ENCODE measurements at regions not wholly inside any gene's neighbourhood (a gene's known extent, or its start where the extent isn't known, plus 50 kb on each side); places are given as distances from the start of the nearest gene placed in this dataset.
"Not testable (repeated sequence)": the region's sequence is repeated elsewhere in the genome, so short reads cannot be mapped to it uniquely, and the experiment has no call there.

- Histone ChIP-seq H3K9ac (ENCODE audit: low read depth in 1 of 2, low read length in 2 of 2) (no peak overlapping the region), H3K4me3 (ENCODE audit: low read depth in 1 of 3, low read length in 3 of 3) (no peak overlapping the region), H3K9me3 (ENCODE audit: control insufficient read depth in 4 of 4, low read length in 3 of 4) (no peaks in the 10 kb centered on the region), H3K36me3 (ENCODE audit: control insufficient read depth in 4 of 4, insufficient read depth in 3 of 4, low read depth in 1 of 4, low read length in 3 of 4) (no peaks in the 10 kb centered on the region), H3K27me3 (ENCODE audit: control insufficient read depth in 4 of 4, insufficient read depth in 4 of 4, low read length in 3 of 4) (no peaks in the 10 kb centered on the region), H3K27ac (ENCODE audit: low read depth in 1 of 2, low read length in 2 of 2) (no peak overlapping the region), H3K4me1 (ENCODE audit: control insufficient read depth in 4 of 4, insufficient read depth in 4 of 4, low read length in 3 of 4) (no peaks in the 10 kb centered on the region)
- DNase-seq (ENCODE audit: low spot score), result no peak
- WGBS, result 90% methylated on average over 1 of the region's 1 CpG
- no peak for TF ChIP-seq TAF1 (conservative IDR thresholded peaks at IDR 0.05)
- TF ChIP-seq FOXA1 (IDR thresholded peaks at IDR 0.05), result no peak
- TF ChIP-seq HNF4G (IDR thresholded peaks at IDR 0.05), result no peak
- TF ChIP-seq ATF3 (IDR thresholded peaks at IDR 0.05), result no peak
- TF ChIP-seq CTCF (IDR thresholded peaks at IDR 0.05; ENCODE audit: low read depth, low read length, missing input control), result no peak
- TF ChIP-seq MAX (IDR thresholded peaks at IDR 0.05), result no peak
- TF ChIP-seq NR2F2 (IDR thresholded peaks at IDR 0.05), result no peak
- TF ChIP-seq HNF4A (conservative IDR thresholded peaks at IDR 0.05), result no peak
- TF ChIP-seq RXRA (IDR thresholded peaks at IDR 0.05), result no peak
- no peak for TF ChIP-seq JUND (IDR thresholded peaks at IDR 0.05)
- TF ChIP-seq SP1 (IDR thresholded peaks at IDR 0.05), result no peak
- no peak for TF ChIP-seq EGR1 (IDR thresholded peaks at IDR 0.05; ENCODE audit: low read depth in 2 of 2)
- TF ChIP-seq YY1 (IDR thresholded peaks at IDR 0.05), result no peak
- TF ChIP-seq RAD21 (IDR thresholded peaks at IDR 0.05), result no peak
Observed at GRCh38 chr14:44607701-44608100, 100.6 kb upstream of the FSCB start.

- TF ChIP-seq RXRA (IDR thresholded peaks at IDR 0.05) (no peak), GABPA (IDR thresholded peaks at IDR 0.05 in 1 of 2, conservative IDR thresholded peaks at IDR 0.05 in 1 of 2) (no peak), FOXA1 (IDR thresholded peaks at IDR 0.05) (no peak), HNF4G (IDR thresholded peaks at IDR 0.05) (no peak), FOXA2 (IDR thresholded peaks at IDR 0.05) (no peak), RAD21 (IDR thresholded peaks at IDR 0.05) (no peak), CTCF (IDR thresholded peaks at IDR 0.05; ENCODE audit: low read depth, low read length, missing input control) (no peak), YY1 (IDR thresholded peaks at IDR 0.05) (no peak), EGR1 (IDR thresholded peaks at IDR 0.05; ENCODE audit: low read depth in 2 of 2) (no peak), NR2F2 (IDR thresholded peaks at IDR 0.05) (no peak), REST (IDR thresholded peaks at IDR 0.05) (no peak), JUND (IDR thresholded peaks at IDR 0.05) (no peak)
- WGBS, result 67% methylated on average over 3 of the region's 3 CpGs
- no peaks in the 10 kb centered on the region for H3K9me3 ChIP-seq (ENCODE audit: control insufficient read depth in 4 of 4, low read length in 3 of 4)
- H3K27ac ChIP-seq (ENCODE audit: low read depth in 1 of 2, low read length in 2 of 2), result no peak overlapping the region
- H3K36me3 ChIP-seq (ENCODE audit: control insufficient read depth in 4 of 4, insufficient read depth in 3 of 4, low read depth in 1 of 4, low read length in 3 of 4), result no peaks in the 10 kb centered on the region
- no peak overlapping the region for H3K4me3 ChIP-seq (ENCODE audit: low read depth in 1 of 3, low read length in 3 of 3)
- H3K4me1 ChIP-seq (ENCODE audit: control insufficient read depth in 4 of 4, insufficient read depth in 4 of 4, low read length in 3 of 4), result no peaks in the 10 kb centered on the region
- H3K27me3 ChIP-seq (ENCODE audit: control insufficient read depth in 4 of 4, insufficient read depth in 4 of 4, low read length in 3 of 4), result no peaks in the 10 kb centered on the region
- H3K9ac ChIP-seq (ENCODE audit: low read depth in 1 of 2, low read length in 2 of 2), result no peak overlapping the region
- no peak for DNase-seq (ENCODE audit: low spot score)
Observed at GRCh38 chr14:44606576-44606975, 99.5 kb upstream of the FSCB start.

GRCh38 chr14:44601266-44601665, 94.2 kb upstream of the FSCB start:
- WGBS, result 97% methylated on average over 37 of the region's 37 CpGs

More at GRCh38 chr14:44601266-44601665, 94.2 kb upstream of the FSCB start:
- not testable (repeated sequence) for H3K4me3 ChIP-seq (ENCODE audit: low read depth in 1 of 3, low read length in 3 of 3); H3K36me3 ChIP-seq (ENCODE audit: control insufficient read depth in 4 of 4, insufficient read depth in 3 of 4, low read depth in 1 of 4, low read length in 3 of 4); H3K27me3 ChIP-seq (ENCODE audit: control insufficient read depth in 4 of 4, insufficient read depth in 4 of 4, low read length in 3 of 4); H3K9ac ChIP-seq (ENCODE audit: low read depth in 1 of 2, low read length in 2 of 2); H3K4me1 ChIP-seq (ENCODE audit: control insufficient read depth in 4 of 4, insufficient read depth in 4 of 4, low read length in 3 of 4); H3K9me3 ChIP-seq (ENCODE audit: control insufficient read depth in 4 of 4, low read length in 3 of 4); H3K27ac ChIP-seq (ENCODE audit: low read depth in 1 of 2, low read length in 2 of 2); DNase-seq (ENCODE audit: low spot score)
